ENCODE measurements at regions not wholly inside any gene's neighbourhood (a gene's known extent, or its start where the extent isn't known, plus 50 kb on each side); places are given as distances from the start of the nearest gene placed in this dataset.

- Histone ChIP-seq H3K36me3 (ENCODE audit: control insufficient read depth in 2 of 4, insufficient read depth in 4 of 4, low read length in 3 of 4) (no peaks in the 10 kb centered on the region), H3K79me1 (ENCODE audit: low read depth, low read length) (no peaks in the 10 kb centered on the region), H3K18ac (ENCODE audit: extremely low read depth, low read length) (no peak overlapping the region), H3K27ac (ENCODE audit: low read depth, low read length) (no peak overlapping the region), H3K9ac (replicated peaks in 1 of 4; ENCODE audit: extremely low read depth in 1 of 4, low read depth in 3 of 4, low read length in 3 of 4) (no peak overlapping the region), H4K20me1 (replicated peaks in 1 of 2; ENCODE audit: control insufficient read depth in 1 of 2, insufficient read depth in 2 of 2, low read length in 2 of 2) (no peaks in the 10 kb centered on the region), H4K5ac (ENCODE audit: insufficient read length, low read depth, low read length) (no peak overlapping the region), H4K91ac (replicated peaks; ENCODE audit: insufficient read length, low read length) (no peak overlapping the region), H3K23me2 (ENCODE audit: low read depth, low read length) (no peaks in the 10 kb centered on the region), H3K4me2 (ENCODE audit: insufficient read depth in 1 of 2, low read depth in 2 of 2, low read length in 2 of 2) (no peak overlapping the region), H2BK12ac (ENCODE audit: low read depth, low read length) (no peak overlapping the region), H3K4me3 (ENCODE audit: extremely low read depth in 1 of 4, insufficient read depth in 2 of 4, low read depth in 3 of 4, low read length in 4 of 4) (no peak overlapping the region), H3K14ac (ENCODE audit: insufficient read length) (no peak overlapping the region), H2BK20ac (ENCODE audit: low read length) (no peak overlapping the region), H3K9me3 (ENCODE audit: insufficient read depth in 2 of 2, low read depth in 1 of 2, low read length in 1 of 2) (no peaks in the 10 kb centered on the region), H3K79me2 (ENCODE audit: control insufficient read depth in 1 of 2, insufficient read depth in 2 of 2, low read length in 2 of 2) (no peaks in the 10 kb centered on the region), H3K27me3 (replicated peaks in 1 of 4; ENCODE audit: control insufficient read depth in 3 of 4, extremely low read depth in 1 of 4, insufficient read depth in 3 of 4, low read length in 3 of 4) (no peaks in the 10 kb centered on the region; a peak in 1 of 7 replicates), H3K23ac (ENCODE audit: insufficient read length) (no peak overlapping the region), H2BK120ac (replicated peaks; ENCODE audit: low read depth, low read length) (no peak overlapping the region), H4K8ac (ENCODE audit: extremely low read depth, insufficient read depth, low read length) (no peak overlapping the region), H3K4ac (replicated peaks; ENCODE audit: insufficient read length, low read depth, low read length) (no peak overlapping the region), H2AK5ac (ENCODE audit: low read depth, low read length) (no peak overlapping the region), H2BK15ac (ENCODE audit: low read length) (no peak overlapping the region), H2BK5ac (ENCODE audit: low read depth, low read length) (no peak overlapping the region), H2AFZ (ENCODE audit: low read length) (no peak overlapping the region), H3K4me1 (replicated peaks in 1 of 4; ENCODE audit: control insufficient read depth in 3 of 4, insufficient read depth in 4 of 4, low read length in 3 of 4) (peaks cover 0 to 4% (median 0%) of the 10 kb centered on the region in 4 experiments; a peak in 1 of 7 replicates), H3K56ac (replicated peaks; ENCODE audit: insufficient read length, low read depth, low read length) (no peak overlapping the region)
- POLR2A ChIA-PET (ENCODE audit: partially characterized antibody), result no interaction called here
- 94% methylated on average over 3 of the region's 3 CpGs; no CpG with 5 or more reads in 1 of the 2 experiments for WGBS, 2 experiments (ENCODE audit: extremely low coverage in 1 of 2, insufficient coverage in 1 of 2, insufficient read length in 1 of 2, insufficient replicate concordance in 2 of 2, low coverage in 1 of 2, low lambda C conversion rate in 2 of 2, missing lambda C conversion rate in 1 of 2)
- DNase-seq (ENCODE audit: low read depth in 1 of 2, low spot score in 2 of 2) (no peak), FAIRE-seq (no peak)
- CTCF ChIA-PET (ENCODE audit: partially characterized antibody), result interaction anchor here (1.0 to 1.6 kb wide), 2 partner anchors 13 to 277 kb away, joined by 3 read pairs; no protein-coding TSS in a partner anchor
- TF ChIP-seq TCF12 (IDR thresholded peaks at IDR 0.05; ENCODE audit: low read depth, low read length) (no peak), E2F6 (IDR thresholded peaks at IDR 0.05) (no peak), RFX5 (IDR thresholded peaks at IDR 0.05; ENCODE audit: borderline replicate concordance, low read depth, low read length) (no peak), RXRA (IDR thresholded peaks at IDR 0.05; ENCODE audit: insufficient read depth, low read depth, low read length) (no peak), ATF2 (IDR thresholded peaks at IDR 0.05; ENCODE audit: low read length) (no peak), SAP30 (IDR thresholded peaks at IDR 0.05; ENCODE audit: insufficient read depth, insufficient replicate concordance, low read length) (no peak), CREB1 (IDR thresholded peaks at IDR 0.05) (no peak), EP300 (IDR thresholded peaks at IDR 0.05; ENCODE audit: borderline replicate concordance in 1 of 2, low read depth in 2 of 2, low read length in 2 of 2) (no peak), SIX5 (IDR thresholded peaks at IDR 0.05; ENCODE audit: low read depth, low read length) (no peak), SP2 (IDR thresholded peaks at IDR 0.05; ENCODE audit: low read length) (no peak), POLR2AphosphoS5 (IDR thresholded peaks at IDR 0.05; ENCODE audit: low read depth, low read length) (no peak), CHD1 (IDR thresholded peaks at IDR 0.05; ENCODE audit: low read depth, low read length) (no peak), FOSL1 (IDR thresholded peaks at IDR 0.05; ENCODE audit: insufficient read depth, low read depth, low read length) (no peak)
These were observed 286.7 kb downstream of the INHBA start for GRCh38 chr7:41416208-41416595.
